Keratinocyte (primary cell): ENCODE measurements at regions not wholly inside any gene's neighbourhood (a gene's known extent, or its start where the extent isn't known, plus 50 kb on each side); places are given as distances from the start of the nearest gene placed in this dataset.

Experiments
- DNase-seq: peaks from one replicate; pipeline ENCODE4 v3.0.0-alpha.2; 2011; ENCODE audit warnings: low read depth, missing footprints, low spot score
- FAIRE-seq: peaks from 2 replicates; lab custom pipeline; 2011; peaks lifted over from hg19 to GRCh38; lab: Jason Lieb, UNC
- H2AFZ ChIP-seq: 2 replicates; pipeline ENCODE4 v1.6.0; 2012; ENCODE audit warnings: low read length, control low read depth, inconsistent platforms; ENCODE audit not compliant: control insufficient read depth
- H3K27ac ChIP-seq: 2 replicates; pipeline ENCODE4 v1.5.1; 2011; ENCODE audit warnings: low read length; ENCODE audit not compliant: control insufficient read depth, insufficient read depth
- H3K27me3 ChIP-seq: 3 replicates; pipeline ENCODE4 v1.6.0; 2011; ENCODE audit warnings: low read length; ENCODE audit not compliant: control insufficient read depth, insufficient read depth; ENCODE audit errors: extremely low read depth
- H3K36me3 ChIP-seq, 2 experiments: 2 replicates in 1 of 2; 3 replicates in 1 of 2; pipeline ENCODE4 v1.5.1; 2011; ENCODE audit warnings: low read length in 2 of 2, mild to moderate bottlenecking in 1 of 2; ENCODE audit not compliant: control insufficient read depth in 2 of 2, insufficient read depth in 2 of 2; ENCODE audit errors: extremely low read depth in 1 of 2
- H3K4me1 ChIP-seq: 3 replicates; pipeline ENCODE4 v1.5.1; 2011; ENCODE audit warnings: low read length; ENCODE audit not compliant: control insufficient read depth, insufficient read depth; ENCODE audit errors: extremely low read depth
- H3K4me2 ChIP-seq: 3 replicates; pipeline ENCODE4 v1.6.0; 2011; ENCODE audit warnings: low read depth, low read length; ENCODE audit not compliant: control insufficient read depth, insufficient read depth; ENCODE audit errors: extremely low read depth
- H3K4me3 ChIP-seq, 3 experiments: fragments of 200-600 bp in 1 of 3; sonication (generic) in 1 of 3; 2 replicates in 2 of 3; 3 replicates in 1 of 3; pipeline ENCODE4 v1.5.1; 2011 to 2016; ENCODE audit warnings: low read length in 3 of 3, mild to moderate bottlenecking in 3 of 3, control low read depth in 2 of 3, inconsistent platforms in 1 of 3, low read depth in 1 of 3, mixed read lengths in 1 of 3, mixed run types in 1 of 3, moderate library complexity in 1 of 3; ENCODE audit not compliant: control insufficient read depth in 2 of 3, insufficient read depth in 2 of 3; ENCODE audit errors: extremely low read depth in 1 of 3
- H3K79me2 ChIP-seq: 2 replicates; pipeline ENCODE4 v1.6.0; 2012; ENCODE audit warnings: low read length; ENCODE audit not compliant: control insufficient read depth, insufficient read depth
- H3K9ac ChIP-seq: 3 replicates; pipeline ENCODE4 v1.6.0; 2011; ENCODE audit warnings: low read length; ENCODE audit not compliant: control insufficient read depth, insufficient read depth; ENCODE audit errors: extremely low read depth
- H3K9me1 ChIP-seq: 3 replicates; pipeline ENCODE4 v1.6.0; 2011; ENCODE audit warnings: low read length; ENCODE audit not compliant: control insufficient read depth, insufficient read depth; ENCODE audit errors: extremely low read depth
- H3K9me3 ChIP-seq: 2 replicates; pipeline ENCODE4 v1.5.1; 2012; ENCODE audit warnings: low read depth, low read length; ENCODE audit not compliant: control insufficient read depth
- H4K20me1 ChIP-seq: 3 replicates; pipeline ENCODE4 v1.6.0; 2011; ENCODE audit warnings: low read length; ENCODE audit not compliant: control insufficient read depth, insufficient read depth; ENCODE audit errors: extremely low read depth
- CTCF ChIP-seq, 3 experiments: IDR thresholded peaks in 1 of 3; conservative IDR thresholded peaks in 1 of 3; optimal IDR thresholded peaks in 1 of 3; 2 replicates in 2 of 3; 3 replicates in 1 of 3; pipeline versions ENCODE3 to v1.5.1; 2011; ENCODE audit warnings: low read length in 3 of 3, mild to moderate bottlenecking in 3 of 3, moderate library complexity in 2 of 3, control low read depth in 1 of 3, inconsistent platforms in 1 of 3; ENCODE audit not compliant: insufficient read depth in 2 of 3; ENCODE audit errors: extremely low read depth in 1 of 3
- EZH2 ChIP-seq: IDR thresholded peaks from one replicate; pipeline ENCODE4 v1.6.1; 2012; ENCODE audit warnings: inconsistent platforms, mild to moderate bottlenecking, low read length, moderate library complexity
- dilution Hi-C: fragments of 300-500 bp; cut with MboI; formaldehyde crosslinking; loops from one replicate; pipeline ENCODE4 v1.7.0; 2020; ENCODE audit warnings: low sequenced_read_pairs; ENCODE audit not compliant: extremely low pct_ligation_motif_present

GRCh38 chr12:107332743-107333142, 239.4 kb upstream of the CRY1 start:
- Histone ChIP-seq H4K20me1 (no peaks in the 10 kb centered on the region), H3K79me2 (peaks cover 3% of the 10 kb centered on the region), H2AFZ (no peak overlapping the region), H3K4me1 (peaks cover 32% of the 10 kb centered on the region), H3K27me3 (no peaks in the 10 kb centered on the region), H3K27ac (no peak overlapping the region), H3K4me2 (no peak overlapping the region), H3K36me3 (no peaks in the 10 kb centered on the region), H3K9me3 (no peaks in the 10 kb centered on the region), H3K9me1 (no peaks in the 10 kb centered on the region), H3K4me3 (no peak overlapping the region), H3K9ac (no peak overlapping the region)
- FAIRE-seq (peak; percentile 20), DNase-seq (no peak)
- dilution Hi-C loops, result no loop called here
- no peak for TF ChIP-seq EZH2
- TF ChIP-seq CTCF (optimal IDR thresholded peaks at IDR 0.05 in 1 of 3, IDR thresholded peaks at IDR 0.05 in 1 of 3, conservative IDR thresholded peaks at IDR 0.05 in 1 of 3; ENCODE audit: extremely low read depth in 1 of 3, insufficient read depth in 2 of 3, low read length in 3 of 3), result no peak

- no peak overlapping the region for H3K4me3 ChIP-seq
- FAIRE-seq (peak; percentile 9), DNase-seq (no peak)
- H3K4me2 ChIP-seq, result no peak overlapping the region
- peaks cover 5% of the 10 kb centered on the region for H3K79me2 ChIP-seq
- H3K27ac ChIP-seq, result no peak overlapping the region
- peaks cover 29% of the 10 kb centered on the region for H3K4me1 ChIP-seq
- H3K9me1 ChIP-seq, result no peaks in the 10 kb centered on the region
- H4K20me1 ChIP-seq, result no peaks in the 10 kb centered on the region
- no peak overlapping the region for H2AFZ ChIP-seq
- H3K9me3 ChIP-seq, result no peaks in the 10 kb centered on the region
- TF ChIP-seq EZH2, result no peak
- no peak for TF ChIP-seq CTCF (optimal IDR thresholded peaks at IDR 0.05 in 1 of 3, IDR thresholded peaks at IDR 0.05 in 1 of 3, conservative IDR thresholded peaks at IDR 0.05 in 1 of 3; ENCODE audit: extremely low read depth in 1 of 3, insufficient read depth in 2 of 3, low read length in 3 of 3)
- dilution Hi-C loops, result no loop called here
- H3K9ac ChIP-seq, result no peak overlapping the region
- H3K27me3 ChIP-seq, result no peaks in the 10 kb centered on the region
- H3K36me3 ChIP-seq, result no peaks in the 10 kb centered on the region
These were observed 242.6 kb upstream of the CRY1 start for GRCh38 chr12:107335802-107336570.
